HG02973 (cell line): ENCODE measurements at regions not wholly inside any gene's neighbourhood (a gene's known extent, or its start where the extent isn't known, plus 50 kb on each side); places are given as distances from the start of the nearest gene placed in this dataset.

Experiments
- ATAC-seq: cut with Tn5 transposase; IDR thresholded peaks from one replicate; pipeline ENCODE4 v1.9.1; 2021; ENCODE audit warnings: moderate library complexity; ENCODE audit not compliant: unreplicated experiment

DNA sequence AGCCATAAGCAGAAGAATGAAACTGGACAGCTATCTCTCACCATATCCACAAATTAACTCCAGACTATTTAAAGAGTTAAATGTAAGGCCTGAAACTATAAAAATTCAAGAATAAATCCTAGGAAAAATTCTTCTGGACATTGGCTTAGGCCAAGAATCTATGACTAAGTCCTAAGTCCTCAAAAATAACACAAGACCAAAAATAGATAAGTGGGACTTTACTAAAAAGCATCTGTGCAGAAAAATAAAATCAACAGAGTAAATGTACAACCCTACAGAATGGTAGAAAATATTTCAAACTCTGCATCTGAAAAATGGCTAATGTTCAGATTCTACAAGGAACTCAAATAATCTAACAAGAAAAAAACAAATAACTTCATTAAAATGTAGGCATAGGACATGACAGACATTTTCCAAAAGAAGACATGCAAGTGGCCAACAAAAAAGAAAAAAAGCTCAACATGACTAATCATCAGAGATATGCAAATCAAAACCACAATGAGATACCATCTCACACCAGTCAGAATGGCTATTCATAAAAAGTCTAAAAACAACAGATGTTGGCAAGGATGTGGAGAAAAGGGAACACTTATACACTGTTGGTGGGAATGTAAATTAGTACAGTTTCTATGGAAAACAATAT, 61.0 kb upstream of the PPFIA2 start:
- ATAC-seq: no peak

DNA sequence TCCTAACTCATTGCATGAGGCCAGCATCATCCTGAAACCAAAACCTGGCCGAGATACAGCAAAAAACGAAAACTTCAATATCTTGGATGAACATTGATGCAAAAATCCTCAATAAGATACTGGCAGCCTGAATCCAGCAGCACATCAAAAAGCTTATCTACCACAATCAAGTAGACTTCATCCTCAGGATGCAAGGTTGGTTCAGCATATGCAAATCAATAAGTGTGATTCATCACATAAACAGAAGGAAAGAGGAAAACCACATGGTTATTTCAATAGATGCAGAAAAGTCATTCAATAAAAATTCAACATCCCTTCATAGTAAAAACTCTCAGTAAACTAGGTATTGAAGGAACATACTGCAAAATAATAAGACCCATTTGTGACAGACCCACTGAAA, 56.5 kb upstream of the PPFIA2 start:
- no peak for ATAC-seq

DNA sequence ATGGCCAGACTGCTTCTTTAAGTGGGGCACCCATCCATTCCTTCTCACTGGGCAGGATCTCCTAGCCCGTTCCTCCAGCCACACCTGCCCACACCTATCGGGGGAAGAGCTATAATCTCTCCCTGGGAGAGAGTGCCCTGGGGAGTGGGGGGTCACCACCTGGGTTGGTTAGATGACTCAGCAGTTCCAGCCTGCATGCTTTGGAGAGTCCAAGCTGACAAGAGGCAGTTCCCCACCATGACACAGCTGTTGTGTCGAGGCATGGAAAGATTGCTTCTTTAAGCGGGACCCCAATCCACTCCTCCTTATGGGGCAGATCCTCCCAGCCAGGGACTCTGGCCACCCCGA, 52.6 kb upstream of the PPFIA2 start:
- no peak for ATAC-seq

DNA sequence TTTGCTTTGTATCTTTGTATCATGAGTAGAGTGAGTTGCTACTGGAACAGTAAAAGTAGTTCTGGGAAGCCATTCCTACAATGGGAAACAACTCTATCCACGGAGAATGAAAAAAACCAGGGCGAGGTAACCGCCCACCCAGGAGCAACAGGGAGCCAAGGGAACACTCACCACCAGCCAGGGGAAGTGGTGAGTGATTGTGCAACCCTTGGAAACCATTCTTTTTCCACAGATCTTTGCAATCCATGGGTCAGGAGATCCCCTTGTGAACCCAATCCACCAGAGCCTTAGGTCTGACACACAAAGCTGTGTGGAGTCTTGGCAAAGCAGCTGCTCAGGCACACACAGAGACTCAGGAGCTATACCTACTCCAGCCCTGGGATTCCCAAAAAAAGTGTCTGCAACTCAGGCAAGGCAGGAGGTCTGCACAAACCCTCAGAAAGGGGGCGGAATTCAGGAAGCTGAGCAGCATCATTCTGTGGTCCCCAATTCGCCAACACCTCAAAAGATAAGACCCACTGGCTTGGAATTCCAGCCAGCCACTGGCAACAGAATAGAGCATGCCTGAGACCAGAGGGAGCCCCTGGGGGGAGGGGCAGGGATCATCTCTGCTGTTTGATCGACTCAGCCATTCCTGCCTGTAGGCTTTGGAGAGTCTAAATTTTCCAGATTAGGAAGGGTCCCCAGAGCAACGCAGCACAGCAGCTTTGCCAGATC, 52.1 kb upstream of the PPFIA2 start:
- no peak for ATAC-seq

- peak; percentile 89 for ATAC-seq
Measured at GRCh38 chr12:81809829-81810595, 50.9 kb upstream of the PPFIA2 start.

DNA sequence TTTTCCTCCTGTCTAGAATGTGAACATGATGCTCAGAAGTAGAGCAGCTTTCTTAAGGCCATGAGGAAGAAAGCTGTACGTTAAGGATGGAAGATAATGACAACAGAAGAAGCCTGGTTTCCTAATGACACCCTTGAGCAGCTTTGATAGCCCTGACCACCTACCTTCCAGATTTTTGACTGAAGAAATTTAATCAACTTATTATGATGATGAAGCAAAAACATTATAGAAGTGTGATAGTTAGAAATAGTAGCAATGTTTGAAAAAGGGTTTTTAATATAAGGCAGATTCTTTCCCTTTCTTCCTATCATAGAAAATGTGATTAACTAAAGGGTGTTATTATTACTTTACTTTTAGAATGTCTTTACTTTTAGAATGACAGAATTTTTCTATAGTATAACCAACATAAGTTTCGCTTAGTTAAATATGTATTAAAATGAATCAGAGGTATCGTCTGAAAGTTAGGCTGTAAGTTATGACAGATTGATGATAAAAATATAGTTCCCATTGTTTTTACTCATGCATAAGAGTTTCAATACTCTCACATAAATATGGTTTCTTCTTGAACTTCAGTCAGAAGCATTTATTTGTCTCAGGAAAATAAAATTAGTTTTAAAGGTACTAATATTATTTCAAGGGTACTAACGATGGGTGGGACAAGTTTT, 50.1 kb upstream of the PPFIA2 start:
- no peak for ATAC-seq
